ENCODE measurements at regions not wholly inside any gene's neighbourhood (a gene's known extent, or its start where the extent isn't known, plus 50 kb on each side); places are given as distances from the start of the nearest gene placed in this dataset.

DNA sequence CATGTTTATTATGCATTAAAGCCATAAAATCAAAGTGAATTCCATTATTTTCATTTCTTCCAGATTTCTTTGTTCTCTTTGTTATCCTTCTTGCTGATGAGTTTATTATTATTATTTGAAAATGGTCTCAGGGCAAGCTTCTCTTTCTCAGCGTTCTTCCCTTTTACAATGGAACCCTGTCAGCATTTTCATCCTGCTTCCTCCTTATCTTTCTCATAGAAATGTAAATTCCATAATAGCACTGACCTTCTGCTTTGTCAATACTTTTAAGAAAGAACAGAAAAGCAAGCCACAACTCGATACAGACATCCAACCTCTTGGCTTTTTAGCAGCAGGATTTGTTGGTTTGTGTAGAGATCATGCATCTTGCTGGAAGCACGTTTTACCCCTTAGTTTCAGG is 114.0 kb upstream of the BASP1 start:
- Histone ChIP-seq H3K4me1 (ENCODE audit: insufficient read depth) (peaks cover 10% of the 10 kb centered on the region; the same call in 1 of the 2 replicates), H2AFZ (peak overlapping the region; percentile 47; the same call in 1 of the 2 replicates), H3K4me3 (no peak overlapping the region), H3K36me3 (ENCODE audit: insufficient read depth) (no peaks in the 10 kb centered on the region), H3F3A (replicated peaks; ENCODE audit: low read depth) (no peaks in the 10 kb centered on the region), H3K27me3 (ENCODE audit: insufficient read depth) (no peaks in the 10 kb centered on the region), H3K4me2 (no peak overlapping the region), H3K9me2 (ENCODE audit: insufficient read depth) (no peaks in the 10 kb centered on the region), H3K27ac (ENCODE audit: low read depth) (no peak overlapping the region), H3K79me2 (replicated peaks; ENCODE audit: insufficient read depth) (no peaks in the 10 kb centered on the region), H4K20me1 (replicated peaks; ENCODE audit: insufficient read depth) (no peaks in the 10 kb centered on the region)
- Mint-ChIP-seq H3K4me3 (no peak overlapping the region), H3K27ac (peak overlapping the region; percentile 75; the same call in 1 of the 2 replicates), H3K27me3 (ENCODE audit: insufficient read depth, low read depth, poor library complexity) (peaks cover 3% of the 10 kb centered on the region), H3K9me3 (no peaks in the 10 kb centered on the region), H3K36me3 (ENCODE audit: low read depth) (no peaks in the 10 kb centered on the region), H3K4me1 (peaks cover 5% of the 10 kb centered on the region; the same call in 2 of the 3 replicates)
- TF ChIP-seq CREB1 (CRISPR knock-in tag; IDR thresholded peaks at IDR 0.05; ENCODE audit: low read depth) (no peak), EZH2 (IDR thresholded peaks at IDR 0.05; ENCODE audit: low read depth, unreplicated experiment) (no peak), STAT1 (IDR thresholded peaks at IDR 0.05; ENCODE audit: unreplicated experiment) (no peak), ZNF114 (CRISPR knock-in tag; IDR thresholded peaks at IDR 0.05) (no peak), NANOG (IDR thresholded peaks at IDR 0.05; ENCODE audit: borderline replicate concordance) (no peak), POLR2AphosphoS5 (IDR thresholded peaks at IDR 0.05; ENCODE audit: low read depth) (no peak), ZNF331 (CRISPR knock-in tag; IDR thresholded peaks at IDR 0.05; ENCODE audit: low read depth) (no peak), EZH2phosphoT487 (IDR thresholded peaks at IDR 0.05; ENCODE audit: unreplicated experiment) (no peak), JUNB (IDR thresholded peaks at IDR 0.05; ENCODE audit: unreplicated experiment) (no peak)
- TF ChIP-seq, protein P1, sequence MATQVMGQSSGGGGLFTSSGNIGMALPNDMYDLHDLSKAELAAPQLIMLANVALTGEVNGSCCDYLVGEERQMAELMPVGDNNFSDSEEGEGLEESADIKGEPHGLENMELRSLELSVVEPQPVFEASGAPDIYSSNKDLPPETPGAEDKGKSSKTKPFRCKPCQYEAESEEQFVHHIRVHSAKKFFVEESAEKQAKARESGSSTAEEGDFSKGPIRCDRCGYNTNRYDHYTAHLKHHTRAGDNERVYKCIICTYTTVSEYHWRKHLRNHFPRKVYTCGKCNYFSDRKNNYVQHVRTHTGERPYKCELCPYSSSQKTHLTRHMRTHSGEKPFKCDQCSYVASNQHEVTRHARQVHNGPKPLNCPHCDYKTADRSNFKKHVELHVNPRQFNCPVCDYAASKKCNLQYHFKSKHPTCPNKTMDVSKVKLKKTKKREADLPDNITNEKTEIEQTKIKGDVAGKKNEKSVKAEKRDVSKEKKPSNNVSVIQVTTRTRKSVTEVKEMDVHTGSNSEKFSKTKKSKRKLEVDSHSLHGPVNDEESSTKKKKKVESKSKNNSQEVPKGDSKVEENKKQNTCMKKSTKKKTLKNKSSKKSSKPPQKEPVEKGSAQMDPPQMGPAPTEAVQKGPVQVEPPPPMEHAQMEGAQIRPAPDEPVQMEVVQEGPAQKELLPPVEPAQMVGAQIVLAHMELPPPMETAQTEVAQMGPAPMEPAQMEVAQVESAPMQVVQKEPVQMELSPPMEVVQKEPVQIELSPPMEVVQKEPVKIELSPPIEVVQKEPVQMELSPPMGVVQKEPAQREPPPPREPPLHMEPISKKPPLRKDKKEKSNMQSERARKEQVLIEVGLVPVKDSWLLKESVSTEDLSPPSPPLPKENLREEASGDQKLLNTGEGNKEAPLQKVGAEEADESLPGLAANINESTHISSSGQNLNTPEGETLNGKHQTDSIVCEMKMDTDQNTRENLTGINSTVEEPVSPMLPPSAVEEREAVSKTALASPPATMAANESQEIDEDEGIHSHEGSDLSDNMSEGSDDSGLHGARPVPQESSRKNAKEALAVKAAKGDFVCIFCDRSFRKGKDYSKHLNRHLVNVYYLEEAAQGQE (IDR thresholded peaks at IDR 0.05; ENCODE audit: unreplicated experiment): no peak
- TF ChIP-seq, protein P2, sequence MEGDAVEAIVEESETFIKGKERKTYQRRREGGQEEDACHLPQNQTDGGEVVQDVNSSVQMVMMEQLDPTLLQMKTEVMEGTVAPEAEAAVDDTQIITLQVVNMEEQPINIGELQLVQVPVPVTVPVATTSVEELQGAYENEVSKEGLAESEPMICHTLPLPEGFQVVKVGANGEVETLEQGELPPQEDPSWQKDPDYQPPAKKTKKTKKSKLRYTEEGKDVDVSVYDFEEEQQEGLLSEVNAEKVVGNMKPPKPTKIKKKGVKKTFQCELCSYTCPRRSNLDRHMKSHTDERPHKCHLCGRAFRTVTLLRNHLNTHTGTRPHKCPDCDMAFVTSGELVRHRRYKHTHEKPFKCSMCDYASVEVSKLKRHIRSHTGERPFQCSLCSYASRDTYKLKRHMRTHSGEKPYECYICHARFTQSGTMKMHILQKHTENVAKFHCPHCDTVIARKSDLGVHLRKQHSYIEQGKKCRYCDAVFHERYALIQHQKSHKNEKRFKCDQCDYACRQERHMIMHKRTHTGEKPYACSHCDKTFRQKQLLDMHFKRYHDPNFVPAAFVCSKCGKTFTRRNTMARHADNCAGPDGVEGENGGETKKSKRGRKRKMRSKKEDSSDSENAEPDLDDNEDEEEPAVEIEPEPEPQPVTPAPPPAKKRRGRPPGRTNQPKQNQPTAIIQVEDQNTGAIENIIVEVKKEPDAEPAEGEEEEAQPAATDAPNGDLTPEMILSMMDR (conservative IDR thresholded peaks at IDR 0.05; ENCODE audit: low read depth in 2 of 2): no peak
- TF ChIP-seq, protein P3, sequence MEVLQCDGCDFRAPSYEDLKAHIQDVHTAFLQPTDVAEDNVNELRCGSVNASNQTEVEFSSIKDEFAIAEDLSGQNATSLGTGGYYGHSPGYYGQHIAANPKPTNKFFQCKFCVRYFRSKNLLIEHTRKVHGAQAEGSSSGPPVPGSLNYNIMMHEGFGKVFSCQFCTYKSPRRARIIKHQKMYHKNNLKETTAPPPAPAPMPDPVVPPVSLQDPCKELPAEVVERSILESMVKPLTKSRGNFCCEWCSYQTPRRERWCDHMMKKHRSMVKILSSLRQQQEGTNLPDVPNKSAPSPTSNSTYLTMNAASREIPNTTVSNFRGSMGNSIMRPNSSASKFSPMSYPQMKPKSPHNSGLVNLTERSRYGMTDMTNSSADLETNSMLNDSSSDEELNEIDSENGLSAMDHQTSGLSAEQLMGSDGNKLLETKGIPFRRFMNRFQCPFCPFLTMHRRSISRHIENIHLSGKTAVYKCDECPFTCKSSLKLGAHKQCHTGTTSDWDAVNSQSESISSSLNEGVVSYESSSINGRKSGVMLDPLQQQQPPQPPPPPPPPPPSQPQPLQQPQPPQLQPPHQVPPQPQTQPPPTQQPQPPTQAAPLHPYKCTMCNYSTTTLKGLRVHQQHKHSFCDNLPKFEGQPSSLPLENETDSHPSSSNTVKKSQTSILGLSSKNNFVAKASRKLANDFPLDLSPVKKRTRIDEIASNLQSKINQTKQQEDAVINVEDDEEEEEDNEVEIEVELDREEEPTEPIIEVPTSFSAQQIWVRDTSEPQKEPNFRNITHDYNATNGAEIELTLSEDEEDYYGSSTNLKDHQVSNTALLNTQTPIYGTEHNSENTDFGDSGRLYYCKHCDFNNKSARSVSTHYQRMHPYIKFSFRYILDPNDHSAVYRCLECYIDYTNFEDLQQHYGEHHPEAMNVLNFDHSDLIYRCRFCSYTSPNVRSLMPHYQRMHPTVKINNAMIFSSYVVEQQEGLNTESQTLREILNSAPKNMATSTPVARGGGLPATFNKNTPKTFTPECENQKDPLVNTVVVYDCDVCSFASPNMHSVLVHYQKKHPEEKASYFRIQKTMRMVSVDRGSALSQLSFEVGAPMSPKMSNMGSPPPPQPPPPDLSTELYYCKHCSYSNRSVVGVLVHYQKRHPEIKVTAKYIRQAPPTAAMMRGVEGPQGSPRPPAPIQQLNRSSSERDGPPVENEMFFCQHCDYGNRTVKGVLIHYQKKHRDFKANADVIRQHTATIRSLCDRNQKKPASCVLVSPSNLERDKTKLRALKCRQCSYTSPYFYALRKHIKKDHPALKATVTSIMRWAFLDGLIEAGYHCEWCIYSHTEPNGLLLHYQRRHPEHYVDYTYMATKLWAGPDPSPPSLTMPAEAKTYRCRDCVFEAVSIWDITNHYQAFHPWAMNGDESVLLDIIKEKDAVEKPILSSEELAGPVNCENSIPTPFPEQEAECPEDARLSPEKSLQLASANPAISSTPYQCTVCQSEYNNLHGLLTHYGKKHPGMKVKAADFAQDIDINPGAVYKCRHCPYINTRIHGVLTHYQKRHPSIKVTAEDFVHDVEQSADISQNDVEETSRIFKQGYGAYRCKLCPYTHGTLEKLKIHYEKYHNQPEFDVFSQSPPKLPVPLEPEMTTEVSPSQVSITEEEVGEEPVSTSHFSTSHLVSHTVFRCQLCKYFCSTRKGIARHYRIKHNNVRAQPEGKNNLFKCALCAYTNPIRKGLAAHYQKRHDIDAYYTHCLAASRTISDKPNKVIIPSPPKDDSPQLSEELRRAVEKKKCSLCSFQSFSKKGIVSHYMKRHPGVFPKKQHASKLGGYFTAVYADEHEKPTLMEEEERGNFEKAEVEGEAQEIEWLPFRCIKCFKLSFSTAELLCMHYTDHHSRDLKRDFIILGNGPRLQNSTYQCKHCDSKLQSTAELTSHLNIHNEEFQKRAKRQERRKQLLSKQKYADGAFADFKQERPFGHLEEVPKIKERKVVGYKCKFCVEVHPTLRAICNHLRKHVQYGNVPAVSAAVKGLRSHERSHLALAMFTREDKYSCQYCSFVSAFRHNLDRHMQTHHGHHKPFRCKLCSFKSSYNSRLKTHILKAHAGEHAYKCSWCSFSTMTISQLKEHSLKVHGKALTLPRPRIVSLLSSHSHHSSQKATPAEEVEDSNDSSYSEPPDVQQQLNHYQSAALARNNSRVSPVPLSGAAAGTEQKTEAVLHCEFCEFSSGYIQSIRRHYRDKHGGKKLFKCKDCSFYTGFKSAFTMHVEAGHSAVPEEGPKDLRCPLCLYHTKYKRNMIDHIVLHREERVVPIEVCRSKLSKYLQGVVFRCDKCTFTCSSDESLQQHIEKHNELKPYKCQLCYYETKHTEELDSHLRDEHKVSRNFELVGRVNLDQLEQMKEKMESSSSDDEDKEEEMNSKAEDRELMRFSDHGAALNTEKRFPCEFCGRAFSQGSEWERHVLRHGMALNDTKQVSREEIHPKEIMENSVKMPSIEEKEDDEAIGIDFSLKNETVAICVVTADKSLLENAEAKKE (CRISPR knock-in tag; IDR thresholded peaks at IDR 0.05): no peak
- TF ChIP-seq, protein P4, sequence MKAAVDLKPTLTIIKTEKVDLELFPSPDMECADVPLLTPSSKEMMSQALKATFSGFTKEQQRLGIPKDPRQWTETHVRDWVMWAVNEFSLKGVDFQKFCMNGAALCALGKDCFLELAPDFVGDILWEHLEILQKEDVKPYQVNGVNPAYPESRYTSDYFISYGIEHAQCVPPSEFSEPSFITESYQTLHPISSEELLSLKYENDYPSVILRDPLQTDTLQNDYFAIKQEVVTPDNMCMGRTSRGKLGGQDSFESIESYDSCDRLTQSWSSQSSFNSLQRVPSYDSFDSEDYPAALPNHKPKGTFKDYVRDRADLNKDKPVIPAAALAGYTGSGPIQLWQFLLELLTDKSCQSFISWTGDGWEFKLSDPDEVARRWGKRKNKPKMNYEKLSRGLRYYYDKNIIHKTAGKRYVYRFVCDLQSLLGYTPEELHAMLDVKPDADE (IDR thresholded peaks at IDR 0.05): no peak
- no peak for ATAC-seq
- DNase-seq (ENCODE audit: low spot score): no peak
